Testis (tissue), 2 donors: ENCODE measurements at regions not wholly inside any gene's neighbourhood (a gene's known extent, or its start where the extent isn't known, plus 50 kb on each side); places are given as distances from the start of the nearest gene placed in this dataset.

ENCODE experiments used
- DNase-seq: peaks from one replicate; pipeline ENCODE4 v3.0.0-alpha.2; 2019
- H3K27ac ChIP-seq, 2 donors: fragments of 200-600 bp; sonication (generic); one replicate each; pipeline ENCODE4 v1.5.1; 2019
- H3K27me3 ChIP-seq: fragments of 200-600 bp; sonication (generic); one replicate; pipeline ENCODE4 v1.5.1; 2019
- H3K36me3 ChIP-seq: fragments of 200-600 bp; sonication (generic); one replicate; pipeline ENCODE4 v1.5.1; 2017; ENCODE audit warnings: low read depth; ENCODE audit errors: missing control alignments
- H3K4me1 ChIP-seq: fragments of 200-600 bp; sonication (generic); one replicate; pipeline ENCODE4 v1.5.1; 2019
- H3K4me3 ChIP-seq, 2 donors: fragments of 200-600 bp; sonication (generic); one replicate each; pipeline ENCODE4 v1.5.1; 2017 to 2019
- H3K9me3 ChIP-seq: fragments of 200-600 bp; sonication (generic); one replicate; pipeline ENCODE4 v1.5.1; 2017
- POLR2A ChIP-seq: fragments of 450-650 bp; IDR thresholded peaks from one replicate; pipeline ENCODE4 v1.6.1; 2017; ENCODE audit warnings: antibody characterized with exemption, mild to moderate bottlenecking, moderate library complexity
- WGBS, 2 donors: methylation state at CpG; one replicate each; pipeline ENCODE4 v1.1.5; 2018; 5-methylcytosine and 5-hydroxymethylcytosine counted together
- intact Hi-C: fragments of 100-400 bp; cut with DNase I; formaldehyde crosslinking; loops from one replicate; pipeline ENCODE4 v1.15.1; 2023; ENCODE audit warnings: low total_unique reads
- TF ChIP-seq, protein P1 (sequence below), 3 experiments: fragments of 450-650 bp in 2 of 3; fragments of 200-600 bp in 1 of 3; sonication (generic) in 1 of 3; IDR thresholded peaks; one replicate each; pipeline ENCODE4 v1.5.1; 2016 to 2019; ENCODE audit warnings: antibody characterized with exemption in 3 of 3, mild to moderate bottlenecking in 2 of 3, moderate library complexity in 1 of 3

DNA sequence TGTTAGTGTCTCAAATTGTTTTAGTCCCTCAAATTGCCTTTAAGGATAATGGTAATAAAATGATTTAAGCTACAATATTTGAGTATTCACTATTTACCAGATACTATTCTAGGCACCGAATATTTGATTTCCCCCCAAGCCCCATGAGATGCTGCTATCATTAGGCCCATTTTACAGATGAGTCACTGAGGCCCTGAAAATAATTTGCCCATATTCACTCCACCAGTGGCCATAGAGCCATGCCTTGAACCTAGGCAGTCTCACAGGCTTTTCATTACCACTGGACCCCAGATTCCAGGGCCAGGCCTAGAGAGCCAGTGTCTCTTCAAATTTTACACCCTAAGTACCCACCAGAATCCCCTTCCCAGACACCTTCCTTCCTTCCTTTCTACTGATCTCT is 133.7 kb downstream of the LINC00237 start:
- Histone ChIP-seq H3K36me3 (no peaks in the 10 kb centered on the region), H3K4me1 (no peaks in the 10 kb centered on the region), H3K27ac (no peak overlapping the region), H3K27me3 (no peaks in the 10 kb centered on the region), H3K9me3 (no peaks in the 10 kb centered on the region), H3K4me3 (no peak overlapping the region)
- TF ChIP-seq, protein P1, sequence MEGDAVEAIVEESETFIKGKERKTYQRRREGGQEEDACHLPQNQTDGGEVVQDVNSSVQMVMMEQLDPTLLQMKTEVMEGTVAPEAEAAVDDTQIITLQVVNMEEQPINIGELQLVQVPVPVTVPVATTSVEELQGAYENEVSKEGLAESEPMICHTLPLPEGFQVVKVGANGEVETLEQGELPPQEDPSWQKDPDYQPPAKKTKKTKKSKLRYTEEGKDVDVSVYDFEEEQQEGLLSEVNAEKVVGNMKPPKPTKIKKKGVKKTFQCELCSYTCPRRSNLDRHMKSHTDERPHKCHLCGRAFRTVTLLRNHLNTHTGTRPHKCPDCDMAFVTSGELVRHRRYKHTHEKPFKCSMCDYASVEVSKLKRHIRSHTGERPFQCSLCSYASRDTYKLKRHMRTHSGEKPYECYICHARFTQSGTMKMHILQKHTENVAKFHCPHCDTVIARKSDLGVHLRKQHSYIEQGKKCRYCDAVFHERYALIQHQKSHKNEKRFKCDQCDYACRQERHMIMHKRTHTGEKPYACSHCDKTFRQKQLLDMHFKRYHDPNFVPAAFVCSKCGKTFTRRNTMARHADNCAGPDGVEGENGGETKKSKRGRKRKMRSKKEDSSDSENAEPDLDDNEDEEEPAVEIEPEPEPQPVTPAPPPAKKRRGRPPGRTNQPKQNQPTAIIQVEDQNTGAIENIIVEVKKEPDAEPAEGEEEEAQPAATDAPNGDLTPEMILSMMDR (IDR thresholded peaks at IDR 0.05) = no peak
- TF ChIP-seq POLR2A = no peak
- intact Hi-C loops = no loop called here
- DNase-seq = no peak
- 93 to 97% methylated on average over 1 of the region's 1 CpG for WGBS, 2 donors

DNA sequence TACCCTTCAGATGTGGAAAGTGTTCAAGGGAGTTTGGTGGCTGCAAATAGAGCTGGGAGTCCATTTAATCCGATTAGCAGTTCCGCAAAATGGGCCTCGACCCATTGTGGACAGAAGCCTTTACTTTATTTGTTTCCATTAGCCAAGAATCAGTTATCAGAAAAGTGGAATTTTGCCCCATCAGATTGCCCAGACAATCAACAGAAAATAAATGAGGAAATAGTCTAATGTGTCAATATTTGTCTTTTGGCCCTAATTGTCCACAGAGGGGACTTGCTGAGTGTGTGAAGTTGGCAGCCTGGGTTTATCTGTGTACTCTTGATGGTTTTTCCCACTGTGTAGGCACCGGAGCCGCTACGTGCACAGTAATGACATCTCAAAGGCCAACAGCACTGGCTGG is 134.3 kb downstream of the LINC00237 start:
- Histone ChIP-seq H3K4me3 (no peak overlapping the region), H3K27ac (no peak overlapping the region), H3K4me1 (no peaks in the 10 kb centered on the region), H3K27me3 (no peaks in the 10 kb centered on the region), H3K9me3 (no peaks in the 10 kb centered on the region), H3K36me3 (no peaks in the 10 kb centered on the region)
- TF ChIP-seq POLR2A = no peak
- TF ChIP-seq, protein P1 (IDR thresholded peaks at IDR 0.05) = no peak
- 89 to 95% methylated on average over 6 of the region's 6 CpGs for WGBS, 2 donors
- no peak for DNase-seq
- intact Hi-C loops = no loop called here

DNA sequence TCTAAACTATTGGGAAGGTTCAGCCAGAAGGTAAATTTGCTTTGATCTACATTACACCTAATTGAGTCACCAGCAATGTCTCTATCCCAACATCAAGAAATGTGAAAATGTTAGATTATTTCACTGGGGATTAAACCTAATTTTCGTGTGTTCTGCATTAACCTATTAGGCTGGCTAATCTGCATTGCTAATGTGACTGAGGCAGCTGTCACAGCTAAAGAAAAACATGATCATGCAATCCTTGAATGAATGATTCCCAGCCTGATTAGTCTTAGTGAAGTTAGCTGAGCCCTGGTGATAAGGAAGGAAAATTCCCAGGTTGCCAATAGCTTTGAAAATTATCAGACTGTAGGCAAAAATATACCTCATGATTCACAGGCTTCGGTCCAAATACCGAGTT is 135.3 kb downstream of the LINC00237 start:
- H3K36me3 ChIP-seq = no peaks in the 10 kb centered on the region
- DNase-seq = no peak
- intact Hi-C loops = no loop called here
- H3K27ac ChIP-seq = no peak overlapping the region
- no peak for TF ChIP-seq POLR2A
- TF ChIP-seq, protein P1 (IDR thresholded peaks at IDR 0.05) = no peak
- H3K9me3 ChIP-seq = no peaks in the 10 kb centered on the region
- 63 to 67% methylated on average over 3 of the region's 3 CpGs for WGBS, 2 donors
- no peaks in the 10 kb centered on the region for H3K27me3 ChIP-seq
- H3K4me3 ChIP-seq = no peak overlapping the region
- H3K4me1 ChIP-seq = no peaks in the 10 kb centered on the region

DNA sequence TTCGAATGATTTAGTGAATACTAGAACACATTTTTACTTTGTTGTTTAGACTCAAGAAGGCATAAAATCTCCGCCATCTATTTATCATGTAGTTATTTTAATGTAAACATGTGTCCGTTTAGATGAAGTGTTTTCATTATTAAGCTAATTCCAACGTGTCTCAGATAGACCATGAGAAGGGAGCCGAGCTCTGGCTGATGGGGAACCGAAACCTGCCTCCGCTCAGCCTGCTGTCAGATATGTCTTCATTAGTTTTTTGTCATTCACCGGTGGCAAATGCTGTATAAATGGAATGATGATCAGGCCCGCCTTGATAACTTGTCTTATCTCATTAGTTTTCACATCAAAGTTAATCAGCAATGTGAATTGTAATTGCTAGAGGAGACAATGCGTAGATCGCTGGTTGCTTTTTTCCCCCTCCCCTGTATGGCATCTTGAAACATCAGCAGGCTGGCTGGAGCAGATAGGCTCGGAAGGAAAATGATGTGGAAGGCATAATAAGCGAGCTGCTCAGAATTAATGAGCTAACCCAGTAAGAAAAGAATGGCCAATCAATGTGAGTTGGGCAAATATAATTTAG is 136.4 kb downstream of the LINC00237 start:
- DNase-seq = no peak
- Histone ChIP-seq H3K36me3 (no peaks in the 10 kb centered on the region), H3K27ac (no peak overlapping the region), H3K4me3 (no peak overlapping the region), H3K4me1 (no peaks in the 10 kb centered on the region), H3K9me3 (no peaks in the 10 kb centered on the region), H3K27me3 (no peaks in the 10 kb centered on the region)
- 78 to 79% methylated on average over 13 of the region's 13 CpGs for WGBS, 2 donors
- TF ChIP-seq POLR2A = no peak
- TF ChIP-seq, protein P1 (IDR thresholded peaks at IDR 0.05) = no peak
- intact Hi-C loops = loop anchor here (10.0 kb wide), 1 partner anchor 65 kb away; no protein-coding TSS in a partner anchor

DNA sequence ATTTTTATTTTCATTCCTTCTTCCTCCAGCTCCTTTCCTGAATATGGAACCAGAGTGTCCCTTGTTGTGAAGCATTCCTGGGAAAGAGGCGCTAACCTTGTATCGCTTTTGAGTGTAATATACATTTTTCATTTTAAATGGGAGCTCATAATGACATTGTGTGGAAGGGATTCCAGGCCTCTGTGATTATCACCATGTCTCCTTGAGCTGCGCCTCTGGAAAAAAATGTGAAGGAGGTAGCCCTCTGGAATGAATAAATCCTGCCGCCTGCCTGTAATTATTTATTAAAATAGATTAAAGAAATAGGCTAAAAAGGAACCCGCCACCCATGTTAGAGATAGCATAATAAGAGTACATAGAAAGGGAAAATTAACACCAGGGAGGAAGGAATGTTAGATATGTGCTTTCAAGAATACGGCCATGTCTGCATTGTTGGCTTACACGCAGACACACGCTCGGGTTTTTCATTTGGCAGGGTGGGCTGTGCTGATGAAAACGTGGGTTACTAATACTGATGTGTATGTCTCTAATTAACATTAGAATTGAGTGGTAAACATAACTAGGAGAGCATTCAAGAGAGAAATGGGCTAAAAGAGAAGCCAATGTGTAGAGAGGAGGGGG is 138.5 kb downstream of the LINC00237 start:
- H3K4me3 ChIP-seq = no peak overlapping the region
- DNase-seq = no peak
- H3K9me3 ChIP-seq = no peaks in the 10 kb centered on the region
- H3K36me3 ChIP-seq = no peaks in the 10 kb centered on the region
- no peak overlapping the region for H3K27ac ChIP-seq
- no peak for TF ChIP-seq POLR2A
- TF ChIP-seq, protein P1 (IDR thresholded peaks at IDR 0.05) = no peak
- no peaks in the 10 kb centered on the region for H3K27me3 ChIP-seq
- intact Hi-C loops = loop anchor here (10.0 kb wide), 1 partner anchor 63 kb away; no protein-coding TSS in a partner anchor
- 45 to 54% methylated on average over 10 of the region's 10 CpGs for WGBS, 2 donors
- H3K4me1 ChIP-seq = no peaks in the 10 kb centered on the region
